Endothelial cell of umbilical vein (primary cell): ENCODE measurements at regions not wholly inside any gene's neighbourhood (a gene's known extent, or its start where the extent isn't known, plus 50 kb on each side); places are given as distances from the start of the nearest gene placed in this dataset.

Source experiments
- BruUV-seq: library from RNA; stranded (reverse); fragments of 400-500 nt; replicated peaks from 2 replicates; lab custom pipeline; 2021; lab: Mats Ljungman, UMichigan
- CTCF ChIA-PET: fragments of 300-600, 350-600 bp; sonication (Branson Sonifier 250); formaldehyde crosslinking; loops from one replicate; lab custom pipeline; 2021; ENCODE audit warnings: antibody characterized with exemption, inconsistent platforms; lab: Charles Lee
- POLR2A ChIA-PET: fragments of 300-600, 350-600 bp; sonication (Branson Sonifier 250); formaldehyde crosslinking; loops from one replicate; lab custom pipeline; 2021; ENCODE audit warnings: antibody characterized with exemption, inconsistent platforms; lab: Charles Lee
- DNase-seq: peaks from one replicate; pipeline ENCODE4 v3.0.0-alpha.2; 2011; ENCODE audit warnings: low read depth, low spot score
- FAIRE-seq: peaks from 2 replicates; lab custom pipeline; 2011; peaks lifted over from hg19 to GRCh38; lab: Jason Lieb, UNC
- H2AFZ ChIP-seq: 2 replicates; pipeline ENCODE4 v1.6.0; 2012; ENCODE audit warnings: low read depth, low read length, control low read depth, inconsistent platforms
- H3K27ac ChIP-seq: 2 replicates; pipeline ENCODE4 v1.5.1; 2011; ENCODE audit warnings: low read depth, mild to moderate bottlenecking, control low read depth, low read length, moderate library complexity; ENCODE audit not compliant: insufficient read depth
- H3K27me3 ChIP-seq, 2 experiments: 2 replicates each; pipeline versions ENCODE4 v1.6.0 to v1.6.1; 2011; ENCODE audit warnings: low read length in 2 of 2, mixed read lengths in 1 of 2; ENCODE audit not compliant: control insufficient read depth in 2 of 2, insufficient read depth in 2 of 2
- H3K36me3 ChIP-seq, 2 experiments: 2 replicates in 1 of 2; 3 replicates in 1 of 2; pipeline ENCODE4 v1.5.1; 2011; ENCODE audit warnings: low read length in 2 of 2, mild to moderate bottlenecking in 1 of 2, moderate library complexity in 1 of 2; ENCODE audit not compliant: control insufficient read depth in 2 of 2, insufficient read depth in 2 of 2; ENCODE audit errors: extremely low read depth in 1 of 2
- H3K4me1 ChIP-seq: 3 replicates; pipeline ENCODE4 v1.5.1; 2011; ENCODE audit warnings: mild to moderate bottlenecking, low read length; ENCODE audit not compliant: control insufficient read depth, insufficient read depth; ENCODE audit errors: extremely low read depth
- H3K4me2 ChIP-seq: 2 replicates; pipeline ENCODE4 v1.6.1; 2011; ENCODE audit warnings: low read length, control low read depth, mixed read lengths; ENCODE audit not compliant: insufficient read depth
- H3K4me3 ChIP-seq, 3 experiments: fragments of 200-600 bp in 1 of 3; sonication (generic), shearing (Covaris generic) in 1 of 3; replicated peaks in 1 of 3; 2 replicates each; pipeline ENCODE4 v1.5.1; 2011 to 2016; ENCODE audit warnings: control low read depth in 3 of 3, low read length in 3 of 3, mild to moderate bottlenecking in 2 of 3, inconsistent platforms in 1 of 3, low read depth in 1 of 3, moderate library complexity in 1 of 3; ENCODE audit not compliant: insufficient read depth in 1 of 3
- H3K79me2 ChIP-seq: 2 replicates; pipeline ENCODE4 v1.6.0; 2012; ENCODE audit warnings: low read length, inconsistent platforms; ENCODE audit not compliant: control insufficient read depth, insufficient read depth
- H3K9ac ChIP-seq: replicated peaks from 2 replicates; pipeline ENCODE3; 2011; ENCODE audit warnings: low read length, control low read depth; ENCODE audit not compliant: insufficient read depth; ENCODE audit errors: extremely low read depth
- H3K9me1 ChIP-seq: replicated peaks from 3 replicates; pipeline ENCODE4 v1.6.0; 2011; ENCODE audit warnings: mild to moderate bottlenecking, low read length; ENCODE audit not compliant: control insufficient read depth, insufficient read depth; ENCODE audit errors: extremely low read depth
- H3K9me3 ChIP-seq: replicated peaks from 2 replicates; pipeline ENCODE4 v1.5.1; 2012; ENCODE audit warnings: low read length, inconsistent platforms; ENCODE audit not compliant: control insufficient read depth, insufficient read depth
- H4K20me1 ChIP-seq: replicated peaks from 2 replicates; pipeline ENCODE3; 2011; ENCODE audit warnings: mild to moderate bottlenecking, low read length; ENCODE audit not compliant: control insufficient read depth, insufficient read depth; ENCODE audit errors: extremely low read depth
- CTCF ChIP-seq, 2 donors: IDR thresholded peaks; 1 replicate in 1 of 2; 2 replicates in 1 of 2; pipeline ENCODE4 v1.5.1; 2011; ENCODE audit warnings: low read length in 2 of 2, mild to moderate bottlenecking in 2 of 2, moderate library complexity in 2 of 2, control low read depth in 1 of 2, inconsistent platforms in 1 of 2, low read depth in 1 of 2; ENCODE audit not compliant: insufficient read depth in 1 of 2; ENCODE audit errors: extremely low read depth in 1 of 2
- FOS ChIP-seq: IDR thresholded peaks from 2 replicates; pipeline ENCODE4 v1.6.1; 2011; ENCODE audit warnings: mild to moderate bottlenecking, low read length, moderate library complexity, borderline replicate concordance; ENCODE audit not compliant: insufficient read depth
- GATA2 ChIP-seq: IDR thresholded peaks from 2 replicates; pipeline ENCODE4 v1.7.0; 2011; ENCODE audit warnings: low read depth, mild to moderate bottlenecking, moderate library complexity, mixed read lengths, low read length; ENCODE audit not compliant: insufficient read length, insufficient read depth
- JUN ChIP-seq: IDR thresholded peaks from 2 replicates; pipeline ENCODE4 v1.6.1; 2011; ENCODE audit warnings: borderline replicate concordance, low read depth; ENCODE audit not compliant: insufficient read length, insufficient read depth
- MAX ChIP-seq: IDR thresholded peaks from 2 replicates; pipeline ENCODE4 v1.6.1; 2011; ENCODE audit not compliant: insufficient read depth, insufficient read length
- dilution Hi-C: fragments of 300-500 bp; cut with MboI; formaldehyde crosslinking; loops from one replicate; pipeline ENCODE4 v1.15.0; 2019; ENCODE audit warnings: low sequenced_read_pairs; ENCODE audit not compliant: extremely low pct_ligation_motif_present
- intact Hi-C: fragments of 100-400 bp; cut with micrococcal nuclease; formaldehyde crosslinking; loops from one replicate; pipeline ENCODE4 v1.10.0; 2022

GRCh38 chr3:88462230-88462629 lies 312.5 kb downstream of the C3orf38 start:
- Histone ChIP-seq H3K9me1 (no peaks in the 10 kb centered on the region), H2AFZ (no peak overlapping the region), H3K9ac (no peak overlapping the region), H3K9me3 (peaks cover 2% of the 10 kb centered on the region), H3K79me2 (no peaks in the 10 kb centered on the region), H3K4me2 (no peak overlapping the region), H4K20me1 (no peaks in the 10 kb centered on the region), H3K27ac (no peak overlapping the region), H3K27me3 (no peaks in the 10 kb centered on the region), H3K4me1 (no peaks in the 10 kb centered on the region), H3K36me3 (no peaks in the 10 kb centered on the region), H3K4me3 (no peak overlapping the region)
- no peak for FAIRE-seq
- no peak for TF ChIP-seq CTCF (IDR thresholded peaks at IDR 0.05; ENCODE audit: extremely low read depth in 1 of 2, insufficient read depth in 1 of 2, low read depth in 1 of 2, low read length in 2 of 2)
- no peak for TF ChIP-seq FOS
- ChIA-PET POLR2A (no interaction called here), CTCF (no interaction called here)
- intact Hi-C loops (no loop called here), dilution Hi-C loops (no loop called here)
- no peak for DNase-seq
- BruUV-seq: no TSS peak

GRCh38 chr3:88467191-88467590 lies 317.4 kb downstream of the C3orf38 start:
- ChIA-PET POLR2A (no interaction called here), CTCF (no interaction called here)
- dilution Hi-C loops: no loop called here
- H3K36me3 ChIP-seq: no peaks in the 10 kb centered on the region
- TF ChIP-seq JUN (no peak), MAX (no peak), GATA2 (no peak), CTCF (IDR thresholded peaks at IDR 0.05; ENCODE audit: extremely low read depth in 1 of 2, insufficient read depth in 1 of 2, low read depth in 1 of 2, low read length in 2 of 2) (no peak)
- no peak overlapping the region for H3K4me3 ChIP-seq
- H3K9ac ChIP-seq: no peak overlapping the region
- peaks cover 3% of the 10 kb centered on the region for H3K9me3 ChIP-seq
- intact Hi-C loops: no loop called here
- FAIRE-seq (no peak), DNase-seq (no peak)
- H3K27ac ChIP-seq: no peak overlapping the region
- no peak overlapping the region for H2AFZ ChIP-seq
- no peaks in the 10 kb centered on the region for H3K79me2 ChIP-seq
- no TSS peak for BruUV-seq
- no peaks in the 10 kb centered on the region for H4K20me1 ChIP-seq
- no peak overlapping the region for H3K4me2 ChIP-seq
- H3K4me1 ChIP-seq: no peaks in the 10 kb centered on the region
- no peaks in the 10 kb centered on the region for H3K9me1 ChIP-seq
- no peaks in the 10 kb centered on the region for H3K27me3 ChIP-seq
